ENCODE measurements at regions not wholly inside any gene's neighbourhood (a gene's known extent, or its start where the extent isn't known, plus 50 kb on each side); places are given as distances from the start of the nearest gene placed in this dataset.
"Not testable (repeated sequence)": the region's sequence is repeated elsewhere in the genome, so short reads cannot be mapped to it uniquely, and the experiment has no call there.

DNA sequence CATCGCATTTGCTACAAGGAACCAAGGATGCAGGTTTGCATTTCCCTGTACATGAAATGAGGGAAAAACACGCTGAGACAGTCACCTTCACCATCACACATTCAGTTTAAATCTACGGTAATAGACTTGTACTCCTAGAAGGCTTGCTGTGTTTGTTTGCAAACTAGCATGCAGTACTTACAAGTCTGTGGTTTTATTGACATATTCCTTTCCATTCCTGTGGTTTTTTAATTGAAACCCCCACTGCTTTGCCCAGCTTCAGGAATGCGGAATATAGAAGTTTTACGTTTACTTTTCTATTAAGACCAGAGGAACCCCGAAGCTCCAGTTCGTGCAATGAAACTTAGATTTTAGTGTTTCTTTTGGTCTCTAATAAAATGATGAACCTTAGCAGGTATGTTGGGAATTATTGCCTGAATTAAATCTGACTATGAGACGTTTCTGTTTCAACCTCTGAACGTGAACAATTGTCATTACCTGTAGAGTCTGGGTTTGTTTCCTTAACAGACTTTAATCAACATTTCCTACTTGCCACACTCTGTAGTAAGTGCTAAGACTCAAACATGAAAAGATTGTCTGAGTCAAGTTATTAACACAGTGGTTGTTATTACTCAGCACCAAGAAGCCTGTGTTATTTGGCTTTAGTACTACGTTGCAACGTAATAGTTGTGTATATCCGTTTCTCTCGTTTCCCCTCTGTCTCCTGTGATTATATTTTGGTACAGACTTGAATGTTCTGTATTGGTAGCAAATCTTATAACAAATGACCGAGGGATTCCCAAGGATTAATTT lies 793.3 kb upstream of the GOT2 start:
- no peak overlapping the region for H3K4me3 ChIP-seq (ENCODE audit: low read length)
- DNase-seq (ENCODE audit: low read depth, low spot score): no peak

DNA sequence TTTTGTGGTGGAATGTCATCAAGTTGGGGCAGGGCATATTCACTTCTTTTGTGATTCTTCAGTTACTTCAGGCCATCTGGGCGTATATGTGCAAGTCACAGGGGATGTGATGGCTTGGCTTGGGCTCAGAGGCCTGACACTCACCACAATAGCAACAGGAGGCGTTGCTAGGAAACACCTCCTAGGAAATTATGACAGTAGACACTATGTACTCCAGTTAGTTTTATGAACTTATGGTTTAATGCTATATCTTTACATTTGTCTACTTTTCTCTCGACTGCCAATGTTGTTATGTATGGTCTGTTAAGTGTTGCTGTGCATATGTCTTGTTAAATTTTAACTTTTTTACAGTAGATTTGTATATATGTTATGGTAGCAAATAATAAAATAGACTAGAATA lies 788.7 kb upstream of the GOT2 start:
- DNase-seq (ENCODE audit: low read depth, low spot score): no peak
- H3K4me3 ChIP-seq (ENCODE audit: low read length): no peak overlapping the region

DNA sequence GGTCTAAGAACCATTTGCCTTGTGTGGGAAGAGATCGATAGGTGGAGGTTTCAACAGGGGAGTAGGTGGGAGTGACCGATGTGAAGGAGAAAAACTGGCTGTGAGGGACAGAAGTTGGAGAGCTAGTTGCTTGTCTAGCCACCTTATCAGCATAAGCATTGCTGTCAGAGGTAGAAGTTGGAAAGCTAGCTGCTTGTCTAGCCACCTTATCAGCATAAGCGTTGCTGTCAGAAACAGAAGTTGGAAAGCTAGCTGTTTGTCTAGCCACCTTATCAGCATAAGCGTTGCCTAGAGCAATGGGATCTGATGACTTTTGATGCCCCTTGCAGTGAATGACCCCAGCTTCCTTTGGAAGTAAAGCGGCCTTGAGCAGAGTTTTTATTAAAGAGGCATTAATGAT lies 784.6 kb upstream of the GOT2 start:
- H3K4me3 ChIP-seq (ENCODE audit: low read length); DNase-seq (ENCODE audit: low read depth, low spot score): not testable (repeated sequence)

DNA sequence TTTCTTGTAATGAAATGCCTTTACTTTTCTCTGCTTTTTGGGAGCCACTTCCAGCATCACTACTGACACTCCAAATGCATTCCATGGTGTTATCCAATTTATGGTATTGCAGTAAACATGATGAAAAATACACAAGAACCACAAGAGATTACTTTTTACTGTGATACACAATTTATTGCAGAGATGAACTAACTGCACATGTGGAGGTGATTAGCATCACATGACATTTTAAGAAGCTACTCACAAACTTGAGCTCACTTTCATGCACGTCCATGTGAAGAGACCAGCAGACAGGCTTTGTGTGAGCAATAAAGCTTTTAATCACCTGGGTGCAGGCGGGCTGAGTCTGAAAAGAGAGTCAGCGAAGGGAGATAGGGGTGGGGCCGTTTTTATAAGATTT lies 780.5 kb upstream of the GOT2 start:
- H3K4me3 ChIP-seq (ENCODE audit: low read length): no peak overlapping the region
- DNase-seq (ENCODE audit: low read depth, low spot score): no peak

DNA sequence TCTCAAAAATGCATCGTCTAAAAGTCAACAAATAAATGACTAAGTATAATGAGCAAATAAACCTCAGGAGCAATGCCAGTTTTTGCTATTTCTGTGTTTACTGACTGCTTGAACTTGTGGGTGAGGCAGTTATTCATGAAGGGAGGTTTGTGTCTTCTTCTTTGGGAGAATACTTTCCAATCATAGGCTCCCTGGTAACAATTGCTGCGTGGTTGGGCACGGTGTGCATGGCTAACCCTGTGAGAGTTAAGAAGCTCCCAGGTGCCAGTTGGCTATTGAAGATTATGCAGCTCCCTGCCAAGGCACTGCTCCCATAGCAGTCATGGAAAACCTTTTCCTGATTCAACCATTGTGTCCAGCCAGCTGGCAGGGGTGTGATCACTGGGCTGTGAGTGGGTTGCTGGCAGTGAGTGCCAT lies 775.9 kb upstream of the GOT2 start:
- no peak overlapping the region for H3K4me3 ChIP-seq (ENCODE audit: low read length)
- no peak for DNase-seq (ENCODE audit: low read depth, low spot score)

DNA sequence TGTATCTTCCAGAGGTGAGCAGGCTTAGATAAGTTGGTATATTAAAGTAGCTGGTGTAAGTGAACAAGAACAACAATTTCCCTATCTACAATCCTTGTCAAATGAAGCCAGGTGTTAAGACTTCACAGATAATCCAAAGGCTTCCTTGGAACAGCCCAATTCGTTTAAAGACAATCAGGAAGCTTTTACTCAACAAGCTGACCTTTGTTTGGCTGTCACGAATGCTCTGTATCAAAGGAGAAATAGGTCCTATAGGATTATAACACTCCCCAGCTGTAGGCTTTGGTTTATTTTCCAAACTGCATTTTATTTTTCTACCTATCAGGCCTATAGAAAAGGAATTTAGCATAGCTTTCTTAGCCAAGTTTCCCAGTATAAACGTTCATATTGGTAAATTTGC lies 766.5 kb upstream of the GOT2 start:
- DNase-seq (ENCODE audit: low read depth, low spot score): no peak
- H3K4me3 ChIP-seq (ENCODE audit: low read length): no peak overlapping the region

DNA sequence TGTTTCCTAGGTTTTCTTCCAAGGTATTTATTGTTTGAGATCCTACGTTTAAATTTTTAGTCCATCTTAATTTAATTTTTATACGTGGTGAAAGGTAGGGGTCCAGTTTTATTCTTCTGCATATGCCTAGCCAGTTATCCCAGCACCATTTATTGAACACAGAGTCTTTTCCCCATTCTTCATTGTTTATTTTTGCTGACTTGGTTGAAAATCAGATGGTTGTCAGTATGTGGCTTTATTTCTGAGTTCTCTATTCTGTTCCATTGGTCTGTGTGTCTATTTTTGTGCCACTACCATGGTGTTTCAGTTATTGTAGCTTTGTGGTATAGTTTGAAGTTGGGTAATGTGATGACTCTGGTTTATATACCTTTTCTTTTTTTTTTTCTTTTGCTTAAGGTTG lies 753.0 kb upstream of the GOT2 start:
- DNase-seq (ENCODE audit: low read depth, low spot score): no peak
- H3K4me3 ChIP-seq (ENCODE audit: low read length): no peak overlapping the region

DNA sequence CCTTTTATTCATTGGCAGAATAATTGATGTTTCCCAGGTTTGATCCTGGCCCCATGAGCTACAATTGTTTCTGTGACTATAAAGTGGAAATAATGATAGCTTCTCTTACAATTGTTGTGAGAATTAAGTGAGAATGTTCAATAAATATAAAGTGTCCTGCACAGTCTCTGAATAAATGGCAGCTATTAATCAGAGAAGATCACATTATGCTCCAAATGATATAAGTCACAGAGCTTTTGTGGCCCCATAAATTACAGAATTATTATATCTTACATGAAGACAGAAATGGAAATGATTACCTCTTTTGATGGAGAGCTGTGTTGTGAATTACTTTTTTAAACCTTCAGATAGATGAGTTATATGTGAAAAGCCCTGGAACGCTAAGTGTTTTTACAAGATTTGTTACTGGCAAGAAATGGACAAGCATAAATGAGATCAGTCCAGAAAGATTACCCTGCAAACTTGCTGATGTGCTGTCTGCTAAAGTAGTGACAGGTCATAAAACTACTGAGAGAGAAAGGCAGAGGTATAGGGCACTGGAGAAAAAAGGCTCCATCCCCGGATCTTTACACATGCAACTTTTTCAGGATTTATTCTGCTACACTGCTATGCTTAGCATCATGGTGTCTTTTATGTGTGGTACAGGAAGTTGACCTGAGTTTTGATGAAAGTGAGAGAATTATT lies 750.9 kb upstream of the GOT2 start:
- H3K4me3 ChIP-seq (ENCODE audit: low read length): no peak overlapping the region
- DNase-seq (ENCODE audit: low read depth, low spot score): no peak

DNA sequence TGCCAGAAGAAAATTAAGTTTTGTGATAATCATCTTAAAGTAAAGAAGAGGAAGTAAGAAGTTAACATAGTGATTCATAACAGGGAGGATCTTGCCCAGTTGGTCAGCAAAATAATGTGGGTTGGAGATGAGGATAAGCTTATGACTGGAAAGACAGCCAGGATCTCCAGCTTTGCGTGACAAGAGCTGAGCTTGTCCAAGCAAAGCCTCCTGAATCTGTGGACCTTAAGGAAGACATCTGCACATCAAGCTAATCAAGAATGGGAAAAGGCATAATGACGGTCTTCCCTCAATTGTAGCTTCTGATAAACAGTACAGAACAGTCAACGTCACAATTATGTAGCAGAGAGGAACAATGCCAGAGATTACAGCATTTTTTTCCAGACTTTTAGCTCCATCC lies 744.7 kb upstream of the GOT2 start:
- DNase-seq (ENCODE audit: low read depth, low spot score): no peak
- H3K4me3 ChIP-seq (ENCODE audit: low read length): no peak overlapping the region

DNA sequence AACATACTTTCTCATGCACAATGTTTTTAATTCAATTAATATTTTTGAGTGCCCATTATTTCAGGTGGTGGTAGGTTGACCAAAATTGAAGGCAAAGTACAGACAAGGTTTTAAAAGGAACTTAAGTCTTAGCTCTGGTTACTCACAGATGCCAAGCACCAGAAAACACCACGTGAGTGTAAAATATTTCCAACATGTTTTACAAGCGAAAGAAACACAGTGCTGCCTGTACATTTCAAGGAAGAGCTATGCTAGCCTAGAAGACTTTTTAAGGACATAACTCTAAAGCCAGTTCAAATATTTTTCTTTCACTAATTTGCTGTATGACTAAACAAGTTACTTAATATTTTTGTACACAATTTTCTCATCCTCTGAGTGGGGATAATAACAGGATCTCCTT lies 736.4 kb upstream of the GOT2 start:
- no peak overlapping the region for H3K4me3 ChIP-seq (ENCODE audit: low read length)
- no peak for DNase-seq (ENCODE audit: low read depth, low spot score)

DNA sequence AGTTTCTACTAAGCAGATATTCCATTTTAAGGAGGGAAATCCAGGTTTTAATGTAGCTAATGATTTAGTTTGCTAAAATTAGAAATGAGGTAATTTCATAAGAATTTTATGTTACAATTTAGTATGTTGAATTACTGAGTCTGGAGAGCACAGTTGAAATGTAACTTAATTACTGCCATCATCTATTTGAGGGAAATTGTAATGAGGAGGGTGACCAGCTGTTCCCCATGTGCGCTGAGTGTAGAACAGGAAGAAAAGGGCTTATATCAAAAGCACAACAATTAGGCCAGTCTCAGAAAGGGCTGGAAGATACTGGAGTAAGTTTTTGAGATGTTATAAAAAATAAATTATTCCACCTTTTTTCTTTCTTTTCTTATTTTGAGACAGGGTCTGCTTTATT lies 735.1 kb upstream of the GOT2 start:
- H3K4me3 ChIP-seq (ENCODE audit: low read length): no peak overlapping the region
- no peak for DNase-seq (ENCODE audit: low read depth, low spot score)

DNA sequence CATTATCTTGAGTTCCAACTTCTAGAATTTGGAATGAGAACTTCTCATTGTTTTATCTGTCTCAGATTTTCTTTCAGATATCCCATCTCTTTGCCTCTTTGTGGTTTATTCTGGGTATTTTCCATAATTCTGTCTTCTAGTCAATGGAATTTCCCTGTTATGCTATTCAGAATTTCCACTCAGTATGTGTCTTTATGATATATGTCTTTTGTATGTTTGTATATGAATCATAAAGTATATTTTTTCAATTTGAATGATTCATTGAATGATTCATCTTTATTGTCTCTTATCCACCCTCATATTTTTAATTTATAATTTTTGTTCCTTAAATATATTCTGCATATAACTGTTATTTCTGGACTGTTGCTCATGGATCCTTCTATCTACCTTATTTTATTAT lies 729.7 kb upstream of the GOT2 start:
- DNase-seq (ENCODE audit: low read depth, low spot score): no peak
- H3K4me3 ChIP-seq (ENCODE audit: low read length): no peak overlapping the region

DNA sequence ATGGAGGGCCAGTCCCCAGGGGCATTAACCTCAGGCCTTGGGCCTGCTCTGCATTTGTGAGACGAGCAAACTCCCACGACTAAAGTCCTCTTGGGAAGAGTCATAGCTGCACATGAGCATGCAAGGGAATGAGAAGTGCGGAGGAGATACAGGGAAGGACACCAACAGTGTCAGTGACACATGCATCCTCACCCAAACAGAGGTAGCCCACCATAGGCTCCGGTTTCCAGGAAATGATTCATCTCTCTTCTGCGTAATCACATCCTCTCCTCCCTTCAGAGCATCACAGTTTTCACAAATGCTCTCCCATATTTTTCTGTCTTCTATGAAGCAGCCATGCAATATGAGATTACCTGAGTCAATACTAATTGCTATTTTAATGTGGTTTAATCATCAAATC lies 725.7 kb upstream of the GOT2 start:
- H3K4me3 ChIP-seq (ENCODE audit: low read length): no peak overlapping the region
- no peak for DNase-seq (ENCODE audit: low read depth, low spot score)

DNA sequence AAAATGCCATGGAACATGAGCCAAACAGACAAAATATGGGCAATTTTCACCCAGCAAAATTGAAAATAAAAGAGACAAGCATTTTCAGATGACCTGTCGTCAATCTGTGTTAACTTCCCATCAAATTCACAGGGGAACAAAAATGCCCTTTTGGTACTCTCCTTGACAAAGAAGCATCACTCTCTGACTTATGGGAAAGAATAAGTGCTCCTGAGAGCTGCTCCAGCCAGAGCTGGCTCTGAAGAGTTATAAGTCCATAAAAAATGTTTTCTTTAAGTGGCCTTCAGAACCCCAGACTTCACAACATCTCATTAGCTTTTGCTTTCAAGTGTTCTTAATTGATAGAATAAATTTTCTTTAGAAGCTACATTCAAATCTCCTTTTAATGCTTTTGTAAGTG lies 721.4 kb upstream of the GOT2 start:
- H3K4me3 ChIP-seq (ENCODE audit: low read length): no peak overlapping the region
- DNase-seq (ENCODE audit: low read depth, low spot score): no peak

DNA sequence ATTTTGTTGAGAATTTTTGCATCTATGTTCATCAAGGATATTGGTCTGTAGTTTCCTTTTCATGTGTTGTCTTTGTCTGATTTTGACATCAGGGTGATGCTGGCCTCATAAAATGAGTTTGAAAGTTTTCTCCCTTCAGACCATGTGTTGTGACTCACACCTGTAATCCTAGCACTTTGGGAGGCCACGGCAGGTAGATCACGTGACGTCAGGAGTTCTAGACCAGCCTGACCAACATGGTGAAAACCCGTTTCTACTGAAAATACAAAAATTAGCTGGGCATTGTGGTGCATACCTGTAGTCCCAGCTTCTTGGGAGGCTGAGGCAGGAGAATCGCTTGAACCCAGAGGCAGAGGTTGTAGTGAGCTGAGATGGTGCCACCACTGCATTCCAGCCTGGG lies 716.4 kb upstream of the GOT2 start:
- DNase-seq (ENCODE audit: low read depth, low spot score); H3K4me3 ChIP-seq (ENCODE audit: low read length): not testable (repeated sequence)

DNA sequence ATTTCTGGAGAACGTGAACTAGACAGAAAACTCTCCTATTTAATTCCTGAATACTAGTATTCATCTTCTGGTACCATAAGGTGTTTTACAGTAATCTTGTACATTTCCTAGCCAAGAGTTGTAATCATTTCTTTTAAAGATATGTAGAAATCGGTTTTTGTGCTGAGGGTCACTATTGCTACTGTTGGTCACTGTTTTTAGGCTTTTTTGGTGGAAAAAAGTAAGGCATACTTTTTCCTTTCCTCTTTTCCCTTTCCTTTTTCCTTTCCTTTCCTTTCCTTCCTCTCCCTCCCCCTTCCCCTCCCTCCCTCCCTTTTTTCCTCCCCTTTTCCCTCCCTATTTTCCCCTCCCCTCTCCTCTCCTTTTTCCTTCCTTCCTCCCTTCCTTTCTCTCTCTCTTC lies 706.4 kb upstream of the GOT2 start:
- DNase-seq (ENCODE audit: low read depth, low spot score): no peak
- H3K4me3 ChIP-seq (ENCODE audit: low read length): no peak overlapping the region

DNA sequence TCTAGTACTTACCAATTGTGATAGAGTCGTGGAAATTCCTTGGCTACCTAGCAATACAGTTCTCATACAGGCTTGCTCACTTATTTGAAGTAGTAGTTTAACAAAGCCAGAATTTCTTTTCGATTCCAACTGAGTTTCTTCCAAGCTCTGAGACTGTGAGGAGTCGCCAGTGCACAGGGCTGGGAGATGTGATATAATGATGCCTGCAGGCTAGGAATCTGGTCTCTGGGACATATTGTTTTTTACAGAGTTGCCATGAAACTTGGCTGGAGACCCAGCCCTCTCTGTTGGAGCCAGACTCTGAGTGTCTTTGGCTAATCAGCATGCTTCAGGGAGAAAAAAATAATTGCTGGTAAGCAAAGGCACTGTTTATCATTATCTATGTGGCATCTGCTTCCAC lies 698.8 kb upstream of the GOT2 start:
- H3K4me3 ChIP-seq (ENCODE audit: low read length): no peak overlapping the region
- no peak for DNase-seq (ENCODE audit: low read depth, low spot score)

DNA sequence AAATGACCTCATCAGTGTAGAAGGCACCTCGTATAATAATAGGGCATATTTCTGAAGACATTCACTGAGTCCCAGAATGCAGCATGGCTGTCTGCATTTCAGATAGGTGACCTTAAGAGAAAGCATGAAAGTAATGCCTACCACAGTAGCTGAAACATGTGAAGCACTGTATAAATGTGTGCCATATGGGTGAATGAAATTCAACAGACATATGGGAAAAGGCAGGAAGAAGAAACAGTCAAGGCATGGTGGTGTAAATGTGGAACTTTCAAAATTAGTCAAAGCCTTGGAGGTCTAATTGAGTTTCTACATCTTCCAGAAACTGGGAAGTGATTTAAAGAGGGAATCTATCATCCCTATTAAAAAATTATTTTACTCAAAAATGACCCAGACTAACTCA lies 698.2 kb upstream of the GOT2 start:
- no peak overlapping the region for H3K4me3 ChIP-seq (ENCODE audit: low read length)
- no peak for DNase-seq (ENCODE audit: low read depth, low spot score)

DNA sequence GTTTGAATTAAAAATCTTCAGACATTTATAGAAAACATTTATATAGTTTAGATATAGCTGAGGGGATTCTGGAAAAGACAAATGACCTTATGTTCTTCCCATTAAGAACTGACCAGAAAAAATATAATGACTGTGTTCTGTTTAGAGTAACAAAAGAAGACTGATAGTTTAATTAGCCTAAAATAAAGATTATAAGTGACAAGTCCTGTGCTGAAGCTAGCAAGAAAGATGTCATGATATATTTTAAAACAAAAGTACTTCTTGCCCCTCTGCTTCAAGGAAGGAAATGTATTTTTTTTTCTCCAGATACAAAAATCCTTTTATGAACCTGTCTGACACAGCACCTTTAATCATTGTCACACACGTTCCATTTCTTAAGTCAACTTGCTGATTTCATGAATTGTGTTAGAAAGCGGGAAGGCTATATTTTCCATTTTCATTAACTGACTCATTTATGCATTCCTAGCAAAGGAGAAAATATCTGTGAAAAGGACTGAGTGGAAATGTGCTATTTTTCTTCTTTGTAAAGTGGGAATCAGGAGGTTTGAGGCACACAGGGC lies 690.7 kb upstream of the GOT2 start:
- H3K4me3 ChIP-seq (ENCODE audit: low read length): no peak overlapping the region
- no peak for DNase-seq (ENCODE audit: low read depth, low spot score)

DNA sequence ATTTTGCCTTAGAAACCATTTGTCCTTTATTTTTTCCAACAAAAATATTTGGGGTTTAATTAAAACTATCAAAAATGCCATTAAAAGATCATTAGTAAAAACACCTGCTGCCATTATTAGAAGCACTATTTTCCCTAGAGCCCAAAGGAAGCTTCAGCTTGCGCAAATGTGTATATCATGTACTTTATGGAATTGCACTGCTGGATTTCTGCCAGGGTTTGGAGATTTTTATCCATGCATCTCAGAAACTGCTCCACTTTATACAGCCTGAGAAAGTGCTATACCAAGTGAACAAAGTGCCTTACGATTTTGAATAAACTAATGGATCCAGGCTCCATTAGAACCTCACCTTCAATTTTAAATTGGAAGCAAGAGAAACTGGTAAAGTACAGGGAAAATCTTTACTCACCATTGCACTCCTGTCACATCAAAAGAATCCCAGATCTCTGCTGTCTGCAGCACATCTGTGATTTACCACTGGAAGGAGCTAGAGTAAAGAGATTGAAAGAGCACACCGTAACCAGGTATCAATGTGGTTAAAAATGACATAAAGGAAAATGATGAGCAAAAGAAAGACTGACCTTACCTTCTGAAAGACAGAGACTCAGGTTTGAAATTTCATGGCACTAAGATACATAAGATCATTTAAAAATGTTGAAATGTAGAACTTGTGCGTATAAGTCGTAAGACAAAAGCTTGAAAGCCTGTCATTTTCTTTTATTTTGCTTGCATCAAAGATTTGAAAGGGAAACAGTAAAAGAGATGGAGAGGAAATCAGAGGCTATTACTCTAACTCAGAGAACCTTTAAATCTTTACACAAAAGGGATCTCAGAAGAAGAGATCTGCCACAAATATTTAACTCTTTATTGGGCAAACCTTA lies 678.1 kb upstream of the GOT2 start:
- no peak for DNase-seq (ENCODE audit: low read depth, low spot score)
- no peak overlapping the region for H3K4me3 ChIP-seq (ENCODE audit: low read length)

All from Jurkat, Clone E6-1 (cell line).